CD14-positive monocyte (primary cell): ENCODE measurements at regions not wholly inside any gene's neighbourhood (a gene's known extent, or its start where the extent isn't known, plus 50 kb on each side); places are given as distances from the start of the nearest gene placed in this dataset.

Experiments used
- DNase-seq, 3 donors: peaks; one replicate each; pipeline ENCODE4 v3.0.0-alpha.2; 2011 to 2022
- H2AFZ ChIP-seq: 2 replicates; pipeline ENCODE4 v1.6.0; 2012; ENCODE audit warnings: mild to moderate bottlenecking, low read depth, low read length, inconsistent platforms; ENCODE audit not compliant: insufficient read depth, poor library complexity, severe bottlenecking
- H3K27ac ChIP-seq, 2 donors: 1 replicate in 1 of 2; 2 replicates in 1 of 2; pipeline ENCODE4 v1.5.1; 2012 to 2013; ENCODE audit warnings: low read length in 2 of 2, control low read depth in 1 of 2, inconsistent platforms in 1 of 2, low read depth in 1 of 2, mild to moderate bottlenecking in 1 of 2
- H3K27me3 ChIP-seq, 2 donors: one replicate each; pipeline versions ENCODE4 v1.6.0 to v1.6.1; 2011 to 2013; ENCODE audit warnings: low read length in 2 of 2; ENCODE audit not compliant: control insufficient read depth in 2 of 2, insufficient read depth in 2 of 2
- H3K36me3 ChIP-seq, 2 donors: replicated peaks in 1 of 2; 1 replicate in 1 of 2; 2 replicates in 1 of 2; pipeline versions ENCODE4 v1.5.1 to v1.6.1; 2012 to 2013; ENCODE audit warnings: low read length in 2 of 2, control low read depth in 1 of 2, inconsistent platforms in 1 of 2, mild to moderate bottlenecking in 1 of 2; ENCODE audit not compliant: insufficient read depth in 2 of 2, control insufficient read depth in 1 of 2
- H3K4me1 ChIP-seq, 2 donors: 1 replicate in 1 of 2; 2 replicates in 1 of 2; pipeline versions ENCODE4 v1.5.1 to v1.6.1; 2012 to 2013; ENCODE audit warnings: low read length in 2 of 2, control low read depth in 1 of 2, inconsistent platforms in 1 of 2, mild to moderate bottlenecking in 1 of 2, moderate library complexity in 1 of 2; ENCODE audit not compliant: insufficient read depth in 2 of 2, control insufficient read depth in 1 of 2
- H3K4me2 ChIP-seq: replicated peaks from 2 replicates; pipeline ENCODE3; 2012; ENCODE audit warnings: low read length, moderate library complexity, mild to moderate bottlenecking; ENCODE audit not compliant: poor library complexity, severe bottlenecking; ENCODE audit errors: extremely low read depth
- H3K4me3 ChIP-seq, 3 experiments: fragments of 200-600 bp in 1 of 3; sonication (generic) in 1 of 3; replicated peaks in 1 of 3; 1 replicate in 2 of 3; 2 replicates in 1 of 3; pipeline ENCODE4 v1.5.1; 2011 to 2013; ENCODE audit warnings: low read length in 3 of 3, mild to moderate bottlenecking in 3 of 3, control low read depth in 2 of 3, low read depth in 2 of 3, inconsistent platforms in 1 of 3, moderate library complexity in 1 of 3
- H3K79me2 ChIP-seq: 2 replicates; pipeline ENCODE4 v1.6.0; 2012; ENCODE audit warnings: mild to moderate bottlenecking, control low read depth, inconsistent platforms, low read length, moderate library complexity; ENCODE audit not compliant: insufficient read depth
- H3K9ac ChIP-seq: 2 replicates; pipeline ENCODE4 v1.6.0; 2017; ENCODE audit warnings: low read length, mild to moderate bottlenecking; ENCODE audit not compliant: insufficient read depth, poor library complexity, severe bottlenecking
- H3K9me3 ChIP-seq, 2 donors: replicated peaks in 1 of 2; 1 replicate in 1 of 2; 2 replicates in 1 of 2; pipeline versions ENCODE4 v1.5.1 to v1.6.1; 2012 to 2013; ENCODE audit warnings: low read length in 2 of 2, control low read depth in 1 of 2; ENCODE audit not compliant: control insufficient read depth in 1 of 2, insufficient read depth in 1 of 2
- H4K20me1 ChIP-seq: 2 replicates; pipeline ENCODE4 v1.6.0; 2012; ENCODE audit warnings: mild to moderate bottlenecking, low read length, control low read depth, moderate library complexity; ENCODE audit not compliant: insufficient read depth
- H3K27ac Mint-ChIP-seq, 7 donors: one replicate each; pipeline ENCODE4 v1.8.0; 2020; ENCODE audit warnings: mild to moderate bottlenecking in 7 of 7, mixed read lengths in 7 of 7, moderate library complexity in 6 of 7, inconsistent platforms in 2 of 7
- H3K27me3 Mint-ChIP-seq, 3 donors: one replicate each; pipeline ENCODE4 v1.8.0; 2021 to 2022; ENCODE audit warnings: low read depth in 3 of 3, mild to moderate bottlenecking in 3 of 3, mixed read lengths in 3 of 3, moderate library complexity in 3 of 3, inconsistent platforms in 1 of 3
- H3K36me3 Mint-ChIP-seq, 2 donors: one replicate each; pipeline ENCODE4 v1.8.0; 2020; ENCODE audit warnings: mixed read lengths in 2 of 2, inconsistent platforms in 1 of 2, mild to moderate bottlenecking in 1 of 2
- H3K4me1 Mint-ChIP-seq: one replicate; pipeline ENCODE4 v1.8.0; 2020; ENCODE audit warnings: mild to moderate bottlenecking, mixed read lengths
- H3K4me3 Mint-ChIP-seq, 2 donors: one replicate each; pipeline ENCODE4 v1.8.0; 2020; ENCODE audit warnings: mild to moderate bottlenecking in 2 of 2, mixed read lengths in 2 of 2, moderate library complexity in 1 of 2
- H3K9me3 Mint-ChIP-seq, 7 donors: one replicate each; pipeline ENCODE4 v1.8.0; 2020 to 2022; ENCODE audit warnings: mixed read lengths in 7 of 7, mild to moderate bottlenecking in 6 of 7, moderate library complexity in 6 of 7, inconsistent platforms in 2 of 7
- WGBS: methylation state at CpG from one replicate; pipeline ENCODE4 v1.1.5; 2013; ENCODE audit warnings: missing lambda C conversion rate; ENCODE audit not compliant: insufficient coverage; 5-methylcytosine and 5-hydroxymethylcytosine counted together
- intact Hi-C, 2 donors: fragments of 100-400 bp; cut with micrococcal nuclease; formaldehyde crosslinking; loops; one replicate each; pipeline versions ENCODE4 v1.15.0 to v1.15.1; 2023
- TF ChIP-seq, protein P1 (sequence below): fragments of 200-600 bp; IDR thresholded peaks from one replicate; pipeline ENCODE4 v1.8.0; 2022; ENCODE audit warnings: antibody characterized with exemption, mild to moderate bottlenecking

DNA sequence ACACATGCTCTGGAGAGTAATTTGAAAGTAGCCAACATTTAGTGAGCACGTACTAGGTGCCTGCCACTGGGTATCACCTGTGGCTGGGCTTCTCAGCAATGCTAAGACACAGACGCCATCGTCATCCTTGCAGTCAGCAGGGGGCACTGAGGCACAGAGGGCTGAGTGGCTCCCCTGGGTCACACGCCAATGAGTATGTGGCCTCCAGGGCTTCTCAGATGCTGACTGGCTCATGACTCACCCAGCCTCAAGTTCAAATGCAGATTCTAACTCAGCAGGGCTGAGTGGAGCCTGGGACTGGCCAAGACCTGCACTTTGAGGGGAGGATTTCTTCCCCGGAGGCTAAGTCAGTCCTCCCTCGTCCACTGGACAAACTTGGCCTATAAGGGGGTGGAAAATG is 115.1 kb upstream of the CACNA1A start:
- Histone ChIP-seq H3K9ac (no peak overlapping the region), H3K79me2 (no peaks in the 10 kb centered on the region), H3K27ac (no peak overlapping the region), H3K36me3 (no peaks in the 10 kb centered on the region), H2AFZ (no peak overlapping the region), H3K27me3 (peaks cover 4 to 13% of the 10 kb centered on the region in 2 donors), H3K9me3 (no peaks in the 10 kb centered on the region), H3K4me3 (no peak overlapping the region), H3K4me1 (no peaks in the 10 kb centered on the region), H3K4me2 (no peak overlapping the region), H4K20me1 (no peaks in the 10 kb centered on the region)
- no peak overlapping the region for H3K27ac Mint-ChIP-seq
- no peak for DNase-seq
- intact Hi-C loops = no loop called here
- H3K4me3 Mint-ChIP-seq = no peak overlapping the region
- H3K27me3 Mint-ChIP-seq = peaks cover 24 to 51% (median 26%) of the 10 kb centered on the region in 3 donors
- 97% methylated on average over 4 of the region's 6 CpGs for WGBS
- no peaks in the 10 kb centered on the region for H3K36me3 Mint-ChIP-seq
- H3K4me1 Mint-ChIP-seq = no peaks in the 10 kb centered on the region
- TF ChIP-seq, protein P1, sequence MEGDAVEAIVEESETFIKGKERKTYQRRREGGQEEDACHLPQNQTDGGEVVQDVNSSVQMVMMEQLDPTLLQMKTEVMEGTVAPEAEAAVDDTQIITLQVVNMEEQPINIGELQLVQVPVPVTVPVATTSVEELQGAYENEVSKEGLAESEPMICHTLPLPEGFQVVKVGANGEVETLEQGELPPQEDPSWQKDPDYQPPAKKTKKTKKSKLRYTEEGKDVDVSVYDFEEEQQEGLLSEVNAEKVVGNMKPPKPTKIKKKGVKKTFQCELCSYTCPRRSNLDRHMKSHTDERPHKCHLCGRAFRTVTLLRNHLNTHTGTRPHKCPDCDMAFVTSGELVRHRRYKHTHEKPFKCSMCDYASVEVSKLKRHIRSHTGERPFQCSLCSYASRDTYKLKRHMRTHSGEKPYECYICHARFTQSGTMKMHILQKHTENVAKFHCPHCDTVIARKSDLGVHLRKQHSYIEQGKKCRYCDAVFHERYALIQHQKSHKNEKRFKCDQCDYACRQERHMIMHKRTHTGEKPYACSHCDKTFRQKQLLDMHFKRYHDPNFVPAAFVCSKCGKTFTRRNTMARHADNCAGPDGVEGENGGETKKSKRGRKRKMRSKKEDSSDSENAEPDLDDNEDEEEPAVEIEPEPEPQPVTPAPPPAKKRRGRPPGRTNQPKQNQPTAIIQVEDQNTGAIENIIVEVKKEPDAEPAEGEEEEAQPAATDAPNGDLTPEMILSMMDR = no peak
- H3K9me3 Mint-ChIP-seq = peaks cover 0 to 3% (median 2%) of the 10 kb centered on the region in 7 donors

DNA sequence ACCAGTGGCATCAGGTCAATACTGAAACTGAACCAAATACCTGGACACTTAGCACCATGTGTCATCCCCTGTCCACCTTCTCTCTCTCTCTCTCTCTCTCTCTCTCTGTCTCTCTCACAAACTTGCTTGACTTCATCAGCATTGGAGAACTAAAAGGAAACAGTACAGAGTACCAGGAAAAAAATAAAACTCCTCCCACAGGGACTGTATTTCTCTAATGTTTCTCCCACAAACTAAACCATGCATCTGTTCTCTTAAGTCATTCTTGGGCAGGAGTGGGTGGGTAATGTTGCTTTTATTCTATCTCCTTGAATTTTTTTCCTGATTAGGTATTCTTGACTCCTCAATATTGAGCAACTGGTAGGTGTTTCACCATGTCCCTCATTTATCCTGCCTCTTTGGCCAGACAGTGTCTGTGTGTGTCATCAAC is 112.9 kb upstream of the CACNA1A start:
- peaks cover 0 to 3% (median 2%) of the 10 kb centered on the region in 7 donors for H3K9me3 Mint-ChIP-seq
- no peaks in the 10 kb centered on the region for H3K4me1 ChIP-seq
- H3K4me1 Mint-ChIP-seq = no peaks in the 10 kb centered on the region
- no peak overlapping the region for H3K4me3 ChIP-seq
- H3K36me3 ChIP-seq = no peaks in the 10 kb centered on the region
- no peak overlapping the region for H3K9ac ChIP-seq
- no peak for DNase-seq
- no peaks in the 10 kb centered on the region for H4K20me1 ChIP-seq
- H3K4me2 ChIP-seq = no peak overlapping the region
- H3K27ac ChIP-seq = no peak overlapping the region
- peaks cover 19 to 34% (median 19%) of the 10 kb centered on the region in 3 donors for H3K27me3 Mint-ChIP-seq
- no peak overlapping the region for H2AFZ ChIP-seq
- H3K9me3 ChIP-seq = no peaks in the 10 kb centered on the region
- no peaks in the 10 kb centered on the region for H3K36me3 Mint-ChIP-seq
- intact Hi-C loops = no loop called here
- no peak overlapping the region for H3K4me3 Mint-ChIP-seq
- H3K79me2 ChIP-seq = no peaks in the 10 kb centered on the region
- TF ChIP-seq, protein P1 = no peak
- peaks cover 2 to 9% of the 10 kb centered on the region in 2 donors for H3K27me3 ChIP-seq
- no peak overlapping the region for H3K27ac Mint-ChIP-seq
